ENCODE measurements at regions not wholly inside any gene's neighbourhood (a gene's known extent, or its start where the extent isn't known, plus 50 kb on each side); places are given as distances from the start of the nearest gene placed in this dataset.

DNA sequence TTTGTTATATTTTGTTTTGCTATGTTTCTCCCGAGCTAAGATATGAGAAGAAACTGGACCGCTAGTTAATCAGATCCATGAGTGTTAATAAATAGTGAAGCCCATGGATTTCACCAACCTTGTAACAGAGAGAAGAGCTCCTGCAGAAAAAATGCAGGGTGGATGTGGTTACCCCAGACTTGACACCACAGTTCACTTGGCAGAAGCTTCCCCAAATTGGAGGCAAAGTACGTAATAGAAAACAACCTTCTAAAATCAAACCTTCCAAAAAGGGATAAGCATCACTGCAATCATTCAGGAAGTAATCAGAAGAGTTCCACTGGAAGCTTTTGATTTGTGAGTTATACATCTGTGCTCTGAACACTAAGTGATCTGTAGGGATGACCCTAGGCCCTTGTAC lies 267.5 kb downstream of the ACTL7B start (continued):
- no peak for TF ChIP-seq REST (IDR thresholded peaks at IDR 0.05; ENCODE audit: unreplicated experiment)

GRCh38 chr9:108586471-108587139 lies 269.2 kb downstream of the ACTL7B start:
- no peak overlapping the region for H3K27ac ChIP-seq (ENCODE audit: low read depth)
- no peaks in the 10 kb centered on the region for H3K27me3 Mint-ChIP-seq (ENCODE audit: insufficient read depth, low read depth, poor library complexity)
- peaks cover 10% of the 10 kb centered on the region for H3K4me1 ChIP-seq (ENCODE audit: insufficient read depth)
- no peak overlapping the region for H3K27ac Mint-ChIP-seq
- H3F3A ChIP-seq (replicated peaks; ENCODE audit: low read depth), result no peaks in the 10 kb centered on the region
- no peak overlapping the region for H3K4me3 Mint-ChIP-seq
- H3K36me3 ChIP-seq (ENCODE audit: insufficient read depth), result no peaks in the 10 kb centered on the region
- peak; percentile 58 for ATAC-seq
- no peaks in the 10 kb centered on the region for H3K9me3 Mint-ChIP-seq
- no peaks in the 10 kb centered on the region for H3K79me2 ChIP-seq (replicated peaks; ENCODE audit: insufficient read depth)
- H3K4me1 Mint-ChIP-seq, result peaks cover 9% of the 10 kb centered on the region; the same call in 2 of the 3 replicates
- H3K36me3 Mint-ChIP-seq (ENCODE audit: low read depth), result no peaks in the 10 kb centered on the region
- DNase-seq (ENCODE audit: low spot score), result no peak
- peaks cover 5% of the 10 kb centered on the region; the same call in 1 of the 2 replicates for H3K9me2 ChIP-seq (ENCODE audit: insufficient read depth)
- no peak overlapping the region for H3K4me3 ChIP-seq
- no peaks in the 10 kb centered on the region for H3K27me3 ChIP-seq (ENCODE audit: insufficient read depth)
- no peaks in the 10 kb centered on the region for H4K20me1 ChIP-seq (replicated peaks; ENCODE audit: insufficient read depth)
- H3K4me2 ChIP-seq, result peak overlapping the region; percentile 36; the same call in 1 of the 2 replicates
- H2AFZ ChIP-seq, result no peak overlapping the region
- TF ChIP-seq POLR2AphosphoS5 (IDR thresholded peaks at IDR 0.05; ENCODE audit: low read depth) (no peak), NANOG (IDR thresholded peaks at IDR 0.05; ENCODE audit: borderline replicate concordance) (no peak), CTCF (conservative IDR thresholded peaks at IDR 0.05; ENCODE audit: low read depth in 2 of 2) (no peak), ZNF114 (CRISPR knock-in tag; IDR thresholded peaks at IDR 0.05) (no peak), REST (IDR thresholded peaks at IDR 0.05; ENCODE audit: unreplicated experiment) (no peak), ZNF331 (CRISPR knock-in tag; IDR thresholded peaks at IDR 0.05; ENCODE audit: low read depth) (no peak), JUNB (IDR thresholded peaks at IDR 0.05; ENCODE audit: unreplicated experiment) (no peak)
- TF ChIP-seq, protein P1, sequence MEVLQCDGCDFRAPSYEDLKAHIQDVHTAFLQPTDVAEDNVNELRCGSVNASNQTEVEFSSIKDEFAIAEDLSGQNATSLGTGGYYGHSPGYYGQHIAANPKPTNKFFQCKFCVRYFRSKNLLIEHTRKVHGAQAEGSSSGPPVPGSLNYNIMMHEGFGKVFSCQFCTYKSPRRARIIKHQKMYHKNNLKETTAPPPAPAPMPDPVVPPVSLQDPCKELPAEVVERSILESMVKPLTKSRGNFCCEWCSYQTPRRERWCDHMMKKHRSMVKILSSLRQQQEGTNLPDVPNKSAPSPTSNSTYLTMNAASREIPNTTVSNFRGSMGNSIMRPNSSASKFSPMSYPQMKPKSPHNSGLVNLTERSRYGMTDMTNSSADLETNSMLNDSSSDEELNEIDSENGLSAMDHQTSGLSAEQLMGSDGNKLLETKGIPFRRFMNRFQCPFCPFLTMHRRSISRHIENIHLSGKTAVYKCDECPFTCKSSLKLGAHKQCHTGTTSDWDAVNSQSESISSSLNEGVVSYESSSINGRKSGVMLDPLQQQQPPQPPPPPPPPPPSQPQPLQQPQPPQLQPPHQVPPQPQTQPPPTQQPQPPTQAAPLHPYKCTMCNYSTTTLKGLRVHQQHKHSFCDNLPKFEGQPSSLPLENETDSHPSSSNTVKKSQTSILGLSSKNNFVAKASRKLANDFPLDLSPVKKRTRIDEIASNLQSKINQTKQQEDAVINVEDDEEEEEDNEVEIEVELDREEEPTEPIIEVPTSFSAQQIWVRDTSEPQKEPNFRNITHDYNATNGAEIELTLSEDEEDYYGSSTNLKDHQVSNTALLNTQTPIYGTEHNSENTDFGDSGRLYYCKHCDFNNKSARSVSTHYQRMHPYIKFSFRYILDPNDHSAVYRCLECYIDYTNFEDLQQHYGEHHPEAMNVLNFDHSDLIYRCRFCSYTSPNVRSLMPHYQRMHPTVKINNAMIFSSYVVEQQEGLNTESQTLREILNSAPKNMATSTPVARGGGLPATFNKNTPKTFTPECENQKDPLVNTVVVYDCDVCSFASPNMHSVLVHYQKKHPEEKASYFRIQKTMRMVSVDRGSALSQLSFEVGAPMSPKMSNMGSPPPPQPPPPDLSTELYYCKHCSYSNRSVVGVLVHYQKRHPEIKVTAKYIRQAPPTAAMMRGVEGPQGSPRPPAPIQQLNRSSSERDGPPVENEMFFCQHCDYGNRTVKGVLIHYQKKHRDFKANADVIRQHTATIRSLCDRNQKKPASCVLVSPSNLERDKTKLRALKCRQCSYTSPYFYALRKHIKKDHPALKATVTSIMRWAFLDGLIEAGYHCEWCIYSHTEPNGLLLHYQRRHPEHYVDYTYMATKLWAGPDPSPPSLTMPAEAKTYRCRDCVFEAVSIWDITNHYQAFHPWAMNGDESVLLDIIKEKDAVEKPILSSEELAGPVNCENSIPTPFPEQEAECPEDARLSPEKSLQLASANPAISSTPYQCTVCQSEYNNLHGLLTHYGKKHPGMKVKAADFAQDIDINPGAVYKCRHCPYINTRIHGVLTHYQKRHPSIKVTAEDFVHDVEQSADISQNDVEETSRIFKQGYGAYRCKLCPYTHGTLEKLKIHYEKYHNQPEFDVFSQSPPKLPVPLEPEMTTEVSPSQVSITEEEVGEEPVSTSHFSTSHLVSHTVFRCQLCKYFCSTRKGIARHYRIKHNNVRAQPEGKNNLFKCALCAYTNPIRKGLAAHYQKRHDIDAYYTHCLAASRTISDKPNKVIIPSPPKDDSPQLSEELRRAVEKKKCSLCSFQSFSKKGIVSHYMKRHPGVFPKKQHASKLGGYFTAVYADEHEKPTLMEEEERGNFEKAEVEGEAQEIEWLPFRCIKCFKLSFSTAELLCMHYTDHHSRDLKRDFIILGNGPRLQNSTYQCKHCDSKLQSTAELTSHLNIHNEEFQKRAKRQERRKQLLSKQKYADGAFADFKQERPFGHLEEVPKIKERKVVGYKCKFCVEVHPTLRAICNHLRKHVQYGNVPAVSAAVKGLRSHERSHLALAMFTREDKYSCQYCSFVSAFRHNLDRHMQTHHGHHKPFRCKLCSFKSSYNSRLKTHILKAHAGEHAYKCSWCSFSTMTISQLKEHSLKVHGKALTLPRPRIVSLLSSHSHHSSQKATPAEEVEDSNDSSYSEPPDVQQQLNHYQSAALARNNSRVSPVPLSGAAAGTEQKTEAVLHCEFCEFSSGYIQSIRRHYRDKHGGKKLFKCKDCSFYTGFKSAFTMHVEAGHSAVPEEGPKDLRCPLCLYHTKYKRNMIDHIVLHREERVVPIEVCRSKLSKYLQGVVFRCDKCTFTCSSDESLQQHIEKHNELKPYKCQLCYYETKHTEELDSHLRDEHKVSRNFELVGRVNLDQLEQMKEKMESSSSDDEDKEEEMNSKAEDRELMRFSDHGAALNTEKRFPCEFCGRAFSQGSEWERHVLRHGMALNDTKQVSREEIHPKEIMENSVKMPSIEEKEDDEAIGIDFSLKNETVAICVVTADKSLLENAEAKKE (CRISPR knock-in tag; IDR thresholded peaks at IDR 0.05), result no peak

All from GM23338 (cell line).